ENCODE measurements at regions not wholly inside any gene's neighbourhood (a gene's known extent, or its start where the extent isn't known, plus 50 kb on each side); places are given as distances from the start of the nearest gene placed in this dataset.

DNA sequence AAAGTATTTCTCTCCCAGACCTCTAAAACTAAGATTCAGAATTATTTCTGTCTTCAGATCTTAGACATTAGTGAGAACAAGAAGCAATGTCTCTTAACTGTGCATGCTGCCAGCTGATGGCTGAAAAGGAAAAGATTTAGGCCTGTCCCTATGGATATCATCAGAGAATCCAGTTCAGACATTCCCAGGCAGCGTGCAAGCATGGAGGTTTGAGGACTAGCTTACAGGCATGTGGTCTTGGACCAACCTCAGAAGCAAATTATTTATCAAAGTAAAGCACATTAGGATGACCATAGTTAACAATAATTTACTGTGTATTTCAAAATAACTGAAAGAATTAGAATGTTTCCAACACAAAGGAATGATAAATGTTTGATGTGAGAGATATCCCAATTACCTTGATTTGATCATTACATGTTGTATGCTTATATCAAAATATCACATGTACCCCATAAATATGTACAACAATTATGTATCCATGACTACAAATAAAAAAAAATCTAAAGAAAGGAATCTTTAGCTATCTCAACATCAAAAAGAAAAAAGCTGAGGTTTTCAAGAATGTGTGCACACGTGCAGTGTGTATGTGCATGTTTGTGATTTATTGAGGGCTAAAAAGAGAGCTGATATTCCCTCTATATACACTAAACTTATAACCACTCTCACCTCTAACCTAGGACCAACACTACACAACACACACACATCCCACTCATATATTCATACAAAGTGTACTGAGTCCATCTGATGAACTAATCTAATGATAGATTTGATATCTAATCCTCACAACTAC lies 108.9 kb upstream of the THBS1 start:
- TF ChIP-seq GATA3 (IDR thresholded peaks at IDR 0.05; ENCODE audit: low read depth, low read length) (no peak), GATA2 (IDR thresholded peaks at IDR 0.05; ENCODE audit: low read depth, low read length) (no peak)

Data from SH-SY5Y (cell line).